Type B pancreatic cell (in vitro differentiated cells): ENCODE measurements at regions not wholly inside any gene's neighbourhood (a gene's known extent, or its start where the extent isn't known, plus 50 kb on each side); places are given as distances from the start of the nearest gene placed in this dataset.

ENCODE experiments used
- DNase-seq: peaks from one replicate; pipeline ENCODE4 v3.0.0; 2021; ENCODE audit warnings: mixed read lengths; ENCODE audit not compliant: unreplicated experiment; ENCODE audit errors: extremely low spot score
- H3K27ac Mint-ChIP-seq: 2 replicates; pipeline ENCODE4 v1.8.0; 2021; ENCODE audit warnings: mild to moderate bottlenecking, mixed read lengths
- H3K27me3 Mint-ChIP-seq: 2 replicates; pipeline ENCODE4 v1.8.0; 2021; ENCODE audit warnings: mixed read lengths
- H3K36me3 Mint-ChIP-seq: 2 replicates; pipeline ENCODE4 v1.8.0; 2021; ENCODE audit warnings: mixed read lengths
- H3K4me1 Mint-ChIP-seq: one replicate; pipeline ENCODE4 v1.8.0; 2021; ENCODE audit warnings: mixed read lengths; ENCODE audit not compliant: unreplicated experiment
- H3K4me3 Mint-ChIP-seq: 2 replicates; pipeline ENCODE4 v1.8.0; 2021; ENCODE audit warnings: mild to moderate bottlenecking, mixed read lengths
- H3K9me3 Mint-ChIP-seq: 2 replicates; pipeline ENCODE4 v1.8.0; 2021; ENCODE audit warnings: mixed read lengths
- TF ChIP-seq, protein P1 (sequence below): fragments of 200-600 bp; sonication (generic); conservative IDR thresholded peaks from 2 replicates; pipeline ENCODE4 v1.5.0; 2021; ENCODE audit warnings: antibody characterized with exemption, mild to moderate bottlenecking

DNA sequence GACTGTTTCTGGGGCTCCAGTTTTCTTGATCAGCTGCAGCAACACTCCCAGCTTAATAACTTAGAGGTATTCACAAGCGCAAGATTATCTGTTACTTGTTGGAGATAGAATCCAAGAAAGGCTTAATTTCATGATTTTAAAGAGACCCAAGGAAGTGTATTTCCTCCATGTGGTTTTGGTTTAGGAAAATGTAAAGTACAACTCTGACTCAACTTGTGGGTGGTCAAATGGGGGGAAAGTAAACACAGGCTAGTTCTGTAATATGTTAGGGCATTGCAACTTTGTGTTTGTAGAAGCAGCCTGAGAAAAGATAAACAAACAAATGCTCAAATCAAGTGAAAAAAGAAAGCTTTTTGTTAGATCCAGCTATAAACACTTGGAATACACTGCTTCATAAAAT, 90.1 kb upstream of the COL3A1 start:
- Mint-ChIP-seq H3K9me3 (no peaks in the 10 kb centered on the region), H3K27ac (no peak overlapping the region), H3K4me1 (no peaks in the 10 kb centered on the region)

DNA sequence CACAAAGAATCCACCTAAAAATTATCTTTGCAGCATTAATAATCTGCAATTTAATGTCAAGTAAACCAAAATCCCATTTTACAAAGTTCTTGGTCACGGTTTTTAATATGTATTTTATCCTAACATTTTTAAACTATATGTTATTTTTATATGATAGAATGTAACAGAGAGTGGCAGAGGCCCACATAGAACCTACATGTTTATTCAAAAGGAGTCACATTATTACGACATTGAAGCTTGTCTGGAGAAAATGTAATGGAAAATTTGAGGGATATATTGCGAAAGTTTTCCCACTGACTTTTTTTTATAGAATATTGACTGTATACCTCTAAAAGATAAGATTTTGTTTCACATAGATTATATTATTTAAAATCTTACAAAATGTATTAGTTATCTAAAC, 89.7 kb upstream of the COL3A1 start:
- Mint-ChIP-seq H3K36me3 (no peaks in the 10 kb centered on the region), H3K9me3 (no peaks in the 10 kb centered on the region), H3K27ac (no peak overlapping the region), H3K27me3 (no peaks in the 10 kb centered on the region), H3K4me1 (no peaks in the 10 kb centered on the region), H3K4me3 (no peak overlapping the region)
- DNase-seq: no peak
- TF ChIP-seq, protein P1, sequence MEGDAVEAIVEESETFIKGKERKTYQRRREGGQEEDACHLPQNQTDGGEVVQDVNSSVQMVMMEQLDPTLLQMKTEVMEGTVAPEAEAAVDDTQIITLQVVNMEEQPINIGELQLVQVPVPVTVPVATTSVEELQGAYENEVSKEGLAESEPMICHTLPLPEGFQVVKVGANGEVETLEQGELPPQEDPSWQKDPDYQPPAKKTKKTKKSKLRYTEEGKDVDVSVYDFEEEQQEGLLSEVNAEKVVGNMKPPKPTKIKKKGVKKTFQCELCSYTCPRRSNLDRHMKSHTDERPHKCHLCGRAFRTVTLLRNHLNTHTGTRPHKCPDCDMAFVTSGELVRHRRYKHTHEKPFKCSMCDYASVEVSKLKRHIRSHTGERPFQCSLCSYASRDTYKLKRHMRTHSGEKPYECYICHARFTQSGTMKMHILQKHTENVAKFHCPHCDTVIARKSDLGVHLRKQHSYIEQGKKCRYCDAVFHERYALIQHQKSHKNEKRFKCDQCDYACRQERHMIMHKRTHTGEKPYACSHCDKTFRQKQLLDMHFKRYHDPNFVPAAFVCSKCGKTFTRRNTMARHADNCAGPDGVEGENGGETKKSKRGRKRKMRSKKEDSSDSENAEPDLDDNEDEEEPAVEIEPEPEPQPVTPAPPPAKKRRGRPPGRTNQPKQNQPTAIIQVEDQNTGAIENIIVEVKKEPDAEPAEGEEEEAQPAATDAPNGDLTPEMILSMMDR: no peak

More for the DNA sequence above, 90.1 kb upstream of the COL3A1 start:
- Mint-ChIP-seq H3K27me3 (no peaks in the 10 kb centered on the region), H3K36me3 (no peaks in the 10 kb centered on the region), H3K4me3 (no peak overlapping the region)
- TF ChIP-seq, protein P1: no peak
- no peak for DNase-seq

DNA sequence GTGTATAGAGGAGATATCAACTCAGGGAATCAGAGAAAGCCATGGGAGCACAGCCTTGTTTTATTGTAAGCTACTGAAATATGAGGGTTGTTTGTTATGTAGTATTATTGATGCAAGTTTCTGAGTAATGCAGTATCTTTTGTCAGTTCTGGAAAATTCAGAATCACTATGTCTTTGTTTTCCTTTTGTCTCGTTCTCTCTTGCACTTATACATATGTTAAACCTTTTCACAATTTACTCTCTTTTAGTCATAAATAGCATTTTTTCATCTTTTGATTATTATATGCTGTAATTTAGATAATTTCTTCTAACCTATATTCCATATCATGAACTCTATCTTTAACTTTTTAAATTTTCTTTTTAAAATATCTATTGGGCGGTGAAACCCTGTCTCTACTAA, 85.0 kb upstream of the COL3A1 start:
- Mint-ChIP-seq H3K4me1 (no peaks in the 10 kb centered on the region), H3K9me3 (no peaks in the 10 kb centered on the region), H3K27me3 (no peaks in the 10 kb centered on the region), H3K36me3 (no peaks in the 10 kb centered on the region), H3K4me3 (no peak overlapping the region), H3K27ac (no peak overlapping the region)
- no peak for DNase-seq
- TF ChIP-seq, protein P1: no peak

DNA sequence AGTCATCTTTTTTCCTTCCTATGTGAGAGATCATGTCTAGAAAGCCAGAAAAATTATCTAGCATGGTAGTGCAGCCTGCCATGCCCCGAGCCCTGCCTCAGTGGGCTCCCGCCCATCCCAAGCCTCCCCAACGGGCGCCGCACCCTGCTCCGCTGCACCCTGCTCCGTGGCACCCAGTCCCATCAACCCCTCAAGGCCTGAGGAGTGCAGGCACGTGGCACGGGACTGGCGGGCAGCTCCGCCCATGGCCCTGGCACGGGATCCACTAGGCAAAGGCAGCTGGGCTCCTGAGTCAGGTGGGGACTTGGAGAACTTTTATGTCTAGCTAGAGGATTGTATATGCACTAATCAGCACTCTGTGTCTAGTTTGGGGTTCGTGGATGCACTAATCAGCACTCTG, 83.4 kb upstream of the COL3A1 start:
- DNase-seq: no peak
- H3K27me3 Mint-ChIP-seq: no peaks in the 10 kb centered on the region
- H3K4me3 Mint-ChIP-seq: no peak overlapping the region
- TF ChIP-seq, protein P1: no peak
- no peaks in the 10 kb centered on the region for H3K36me3 Mint-ChIP-seq
- no peaks in the 10 kb centered on the region for H3K4me1 Mint-ChIP-seq
- H3K27ac Mint-ChIP-seq: no peak overlapping the region
- no peaks in the 10 kb centered on the region for H3K9me3 Mint-ChIP-seq

DNA sequence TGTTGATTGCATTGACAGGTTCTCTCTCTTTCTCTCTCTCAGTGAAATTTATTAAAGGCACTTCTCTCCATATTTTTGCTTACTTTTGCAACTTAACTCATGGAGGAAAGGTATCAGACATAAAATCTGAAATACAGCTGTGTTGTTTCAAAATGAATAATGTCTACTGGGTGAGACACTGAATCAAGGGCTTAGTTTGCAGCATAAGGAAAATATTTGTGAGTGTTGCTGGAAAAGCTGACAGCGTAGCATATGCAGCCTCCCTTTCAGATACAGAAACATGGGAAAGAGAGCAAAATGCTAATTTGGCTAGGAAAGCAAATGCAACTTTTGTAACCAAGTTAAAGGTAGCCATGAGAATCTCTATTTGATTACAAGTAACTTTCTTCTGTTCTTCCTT, 81.5 kb upstream of the COL3A1 start:
- no peaks in the 10 kb centered on the region for H3K4me1 Mint-ChIP-seq
- TF ChIP-seq, protein P1: no peak

DNA sequence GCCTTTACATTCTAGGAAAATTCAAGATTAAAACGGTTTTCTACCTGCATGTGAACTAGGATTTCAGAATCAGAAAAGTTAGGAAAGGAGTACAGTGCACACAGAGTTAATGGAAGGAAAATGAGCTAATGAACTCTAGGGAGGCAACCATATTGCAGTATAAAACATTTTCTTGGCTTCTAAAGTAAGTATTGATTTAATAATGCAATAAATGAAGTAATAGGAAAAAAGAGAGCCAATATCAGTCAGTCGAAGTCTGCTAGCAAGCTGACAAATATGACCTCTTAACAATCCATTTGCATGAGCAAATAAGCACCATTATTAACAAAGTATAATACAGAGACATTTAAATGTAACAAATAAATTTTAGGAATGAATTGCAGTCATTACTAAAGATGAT, 80.2 kb upstream of the COL3A1 start:
- no peaks in the 10 kb centered on the region for H3K36me3 Mint-ChIP-seq
- H3K27ac Mint-ChIP-seq: no peak overlapping the region

More for the DNA sequence above, 81.5 kb upstream of the COL3A1 start:
- Mint-ChIP-seq H3K27me3 (no peaks in the 10 kb centered on the region), H3K4me3 (no peak overlapping the region), H3K9me3 (no peaks in the 10 kb centered on the region), H3K27ac (no peak overlapping the region), H3K36me3 (no peaks in the 10 kb centered on the region)
- no peak for DNase-seq

More for the DNA sequence above, 80.2 kb upstream of the COL3A1 start:
- no peak overlapping the region for H3K4me3 Mint-ChIP-seq
- TF ChIP-seq, protein P1: no peak
- H3K9me3 Mint-ChIP-seq: no peaks in the 10 kb centered on the region
- no peaks in the 10 kb centered on the region for H3K4me1 Mint-ChIP-seq
- no peaks in the 10 kb centered on the region for H3K27me3 Mint-ChIP-seq
- no peak for DNase-seq
